ENCODE measurements at regions not wholly inside any gene's neighbourhood (a gene's known extent, or its start where the extent isn't known, plus 50 kb on each side); places are given as distances from the start of the nearest gene placed in this dataset.

DNA sequence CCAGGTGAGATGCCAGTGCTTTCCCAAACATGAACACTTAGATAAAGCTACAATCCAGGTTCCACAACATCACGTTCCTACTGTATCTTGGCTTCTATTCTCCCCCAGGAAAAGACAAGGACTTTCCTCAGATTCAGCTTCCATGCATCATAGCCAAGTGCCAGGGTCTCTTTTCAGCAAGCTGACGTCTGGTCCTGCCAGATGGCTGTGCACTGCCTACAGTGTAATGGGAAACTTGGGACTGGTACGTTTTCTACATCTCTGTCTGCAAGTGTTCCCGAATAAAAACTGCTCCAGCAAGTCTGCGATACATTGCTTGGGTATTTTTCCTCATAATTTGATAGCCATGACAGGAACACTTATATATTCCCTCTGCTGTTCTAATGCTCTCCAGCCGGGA, 412.5 kb downstream of the FAM181B start:
- Histone ChIP-seq H3K27me3 (ENCODE audit: control insufficient read depth, insufficient read depth, low read length, poor library complexity, severe bottlenecking) (no peaks in the 10 kb centered on the region), H3K4me3 (ENCODE audit: low read length) (no peak overlapping the region), H3K27ac (ENCODE audit: low read depth, low read length) (no peak overlapping the region), H3K9me3 (ENCODE audit: control insufficient read depth, low read length) (no peaks in the 10 kb centered on the region), H3K4me1 (ENCODE audit: control insufficient read depth, insufficient read depth, low read length) (no peaks in the 10 kb centered on the region), H3K9ac (ENCODE audit: extremely low read depth, low read length, poor library complexity, severe bottlenecking) (no peak overlapping the region), H3K36me3 (ENCODE audit: control insufficient read depth, insufficient read depth, low read length) (no peaks in the 10 kb centered on the region)
- Mint-ChIP-seq H3K27me3 (ENCODE audit: insufficient read depth) (peaks cover 6% of the 10 kb centered on the region), H3K36me3 (ENCODE audit: low read depth) (no peaks in the 10 kb centered on the region), H3K9me3 (no peaks in the 10 kb centered on the region), H3K27ac (no peak overlapping the region), H3K4me1 (peaks cover 1% of the 10 kb centered on the region), H3K4me3 (no peak overlapping the region)
- WGBS, 2 experiments (ENCODE audit: insufficient coverage in 1 of 2, insufficient read length in 1 of 2): 92% methylated on average over 4 to 6 of the region's 6 CpGs
- TF ChIP-seq CTCF (conservative IDR thresholded peaks at IDR 0.05): no peak
- DNase-seq: peak; percentile 35

GRCh38 chr11:82315093-82315492, 418.6 kb downstream of the FAM181B start:
- H3K4me3 ChIP-seq (ENCODE audit: low read length): no peak overlapping the region
- no peak overlapping the region for H3K27ac Mint-ChIP-seq
- 40 to 53% methylated on average over 4 of the region's 4 CpGs for WGBS, 2 experiments (ENCODE audit: insufficient coverage in 1 of 2, insufficient read length in 1 of 2)
- no peaks in the 10 kb centered on the region for H3K36me3 Mint-ChIP-seq (ENCODE audit: low read depth)
- no peaks in the 10 kb centered on the region for H3K4me1 ChIP-seq (ENCODE audit: control insufficient read depth, insufficient read depth, low read length)
- H3K9me3 Mint-ChIP-seq: no peaks in the 10 kb centered on the region
- H3K9ac ChIP-seq (ENCODE audit: extremely low read depth, low read length, poor library complexity, severe bottlenecking): no peak overlapping the region
- H3K27ac ChIP-seq (ENCODE audit: low read depth, low read length): no peak overlapping the region
- peak; percentile 88 for DNase-seq
- no peak overlapping the region for H3K4me3 Mint-ChIP-seq
- TF ChIP-seq CTCF (conservative IDR thresholded peaks at IDR 0.05): peak; percentile 84
- no peaks in the 10 kb centered on the region for H3K4me1 Mint-ChIP-seq
- no peaks in the 10 kb centered on the region for H3K27me3 ChIP-seq (ENCODE audit: control insufficient read depth, insufficient read depth, low read length, poor library complexity, severe bottlenecking)
- H3K27me3 Mint-ChIP-seq (ENCODE audit: insufficient read depth): peaks cover 18% of the 10 kb centered on the region
- H3K9me3 ChIP-seq (ENCODE audit: control insufficient read depth, low read length): no peaks in the 10 kb centered on the region
- no peaks in the 10 kb centered on the region for H3K36me3 ChIP-seq (ENCODE audit: control insufficient read depth, insufficient read depth, low read length)

DNA sequence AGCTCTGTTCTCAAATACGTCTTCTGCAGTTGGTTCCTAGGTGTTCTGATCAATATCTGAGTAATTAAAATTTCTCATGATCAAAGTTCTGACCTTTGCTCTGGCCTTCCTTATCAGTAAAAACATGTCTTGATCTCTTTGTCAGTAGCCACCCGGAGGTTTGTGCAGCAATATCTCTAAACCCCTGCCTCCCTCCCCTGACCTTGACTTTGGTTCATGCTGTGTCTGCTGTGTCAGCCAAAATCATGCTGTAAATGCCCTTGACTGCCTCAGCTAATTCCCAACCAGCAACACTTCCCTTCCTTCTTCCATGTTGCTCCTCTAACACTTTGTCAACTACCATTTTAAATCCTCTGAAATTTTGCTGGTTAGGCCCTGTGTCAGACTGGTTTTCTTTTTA, 424.7 kb downstream of the FAM181B start:
- no peak for DNase-seq
- no peaks in the 10 kb centered on the region for H3K36me3 Mint-ChIP-seq (ENCODE audit: low read depth)
- Histone ChIP-seq H3K27ac (ENCODE audit: low read depth, low read length) (no peak overlapping the region), H3K27me3 (ENCODE audit: control insufficient read depth, insufficient read depth, low read length, poor library complexity, severe bottlenecking) (no peaks in the 10 kb centered on the region), H3K4me1 (ENCODE audit: control insufficient read depth, insufficient read depth, low read length) (no peaks in the 10 kb centered on the region), H3K9me3 (ENCODE audit: control insufficient read depth, low read length) (no peaks in the 10 kb centered on the region), H3K4me3 (ENCODE audit: low read length) (no peak overlapping the region), H3K9ac (ENCODE audit: extremely low read depth, low read length, poor library complexity, severe bottlenecking) (no peak overlapping the region), H3K36me3 (ENCODE audit: control insufficient read depth, insufficient read depth, low read length) (no peaks in the 10 kb centered on the region)
- no peak overlapping the region for H3K27ac Mint-ChIP-seq
- H3K27me3 Mint-ChIP-seq (ENCODE audit: insufficient read depth): peaks cover 5% of the 10 kb centered on the region
- H3K4me1 Mint-ChIP-seq: no peaks in the 10 kb centered on the region
- 81 to 87% methylated on average over 2 of the region's 2 CpGs for WGBS, 2 experiments (ENCODE audit: insufficient coverage in 1 of 2, insufficient read length in 1 of 2)
- H3K4me3 Mint-ChIP-seq: no peak overlapping the region
- H3K9me3 Mint-ChIP-seq: no peaks in the 10 kb centered on the region
- TF ChIP-seq CTCF (conservative IDR thresholded peaks at IDR 0.05): no peak

Measured in endodermal cell (in vitro differentiated cells).